ENCODE measurements at regions not wholly inside any gene's neighbourhood (a gene's known extent, or its start where the extent isn't known, plus 50 kb on each side); places are given as distances from the start of the nearest gene placed in this dataset.

- no peak for TF ChIP-seq CTCF (IDR thresholded peaks at IDR 0.05)
- Mint-ChIP-seq H3K36me3 (no peaks in the 10 kb centered on the region), H3K9me3 (peaks cover 0 to 2% (median 0%) of the 10 kb centered on the region in 7 donors), H3K27ac (no peak overlapping the region), H3K4me3 (no peak overlapping the region), H3K27me3 (ENCODE audit: low read depth in 3 of 3) (no peaks in the 10 kb centered on the region), H3K4me1 (no peaks in the 10 kb centered on the region)
- Histone ChIP-seq H4K20me1 (ENCODE audit: insufficient read depth, low read length) (no peaks in the 10 kb centered on the region), H3K4me3 (replicated peaks in 1 of 3; ENCODE audit: low read depth in 2 of 3, low read length in 3 of 3) (no peak overlapping the region), H3K4me2 (replicated peaks; ENCODE audit: extremely low read depth, low read length, poor library complexity, severe bottlenecking) (no peak overlapping the region), H3K36me3 (replicated peaks in 1 of 2; ENCODE audit: control insufficient read depth in 1 of 2, insufficient read depth in 2 of 2, low read length in 2 of 2) (no peaks in the 10 kb centered on the region), H2AFZ (ENCODE audit: insufficient read depth, low read depth, low read length, poor library complexity, severe bottlenecking) (no peak overlapping the region), H3K27ac (ENCODE audit: low read depth in 1 of 2, low read length in 2 of 2) (no peak overlapping the region), H3K27me3 (ENCODE audit: control insufficient read depth in 2 of 2, insufficient read depth in 2 of 2, low read length in 2 of 2) (no peaks in the 10 kb centered on the region), H3K79me2 (ENCODE audit: insufficient read depth, low read length) (no peaks in the 10 kb centered on the region), H3K9me3 (replicated peaks in 1 of 2; ENCODE audit: control insufficient read depth in 1 of 2, insufficient read depth in 1 of 2, low read length in 2 of 2) (no peaks in the 10 kb centered on the region), H3K4me1 (ENCODE audit: control insufficient read depth in 1 of 2, insufficient read depth in 2 of 2, low read length in 2 of 2) (no peaks in the 10 kb centered on the region), H3K9ac (ENCODE audit: insufficient read depth, low read length, poor library complexity, severe bottlenecking) (no peak overlapping the region)
- DNase-seq, result no peak
- intact Hi-C loops (cut with micrococcal nuclease), result no loop called here
- no CpG with 5 or more reads among the region's 1 CpG for WGBS (ENCODE audit: insufficient coverage)
These were observed 827.4 kb downstream of the SI start for GRCh38 chr3:164250923-164251322.

- no peak overlapping the region for H3K4me3 Mint-ChIP-seq
- H3K27ac Mint-ChIP-seq, result no peak overlapping the region
- H3K27me3 Mint-ChIP-seq (ENCODE audit: low read depth in 3 of 3), result peaks cover 0 to 2% (median 0%) of the 10 kb centered on the region in 3 donors
- H3K9me3 Mint-ChIP-seq, result peaks cover 0 to 3% (median 0%) of the 10 kb centered on the region in 7 donors
- Histone ChIP-seq H3K9ac (ENCODE audit: insufficient read depth, low read length, poor library complexity, severe bottlenecking) (no peak overlapping the region), H4K20me1 (ENCODE audit: insufficient read depth, low read length) (no peaks in the 10 kb centered on the region), H3K79me2 (ENCODE audit: insufficient read depth, low read length) (no peaks in the 10 kb centered on the region), H3K27ac (ENCODE audit: low read depth in 1 of 2, low read length in 2 of 2) (no peak overlapping the region), H3K9me3 (replicated peaks in 1 of 2; ENCODE audit: control insufficient read depth in 1 of 2, insufficient read depth in 1 of 2, low read length in 2 of 2) (no peaks in the 10 kb centered on the region), H3K27me3 (ENCODE audit: control insufficient read depth in 2 of 2, insufficient read depth in 2 of 2, low read length in 2 of 2) (no peaks in the 10 kb centered on the region), H3K36me3 (replicated peaks in 1 of 2; ENCODE audit: control insufficient read depth in 1 of 2, insufficient read depth in 2 of 2, low read length in 2 of 2) (no peaks in the 10 kb centered on the region), H3K4me3 (replicated peaks in 1 of 3; ENCODE audit: low read depth in 2 of 3, low read length in 3 of 3) (no peak overlapping the region), H3K4me2 (replicated peaks; ENCODE audit: extremely low read depth, low read length, poor library complexity, severe bottlenecking) (no peak overlapping the region), H3K4me1 (ENCODE audit: control insufficient read depth in 1 of 2, insufficient read depth in 2 of 2, low read length in 2 of 2) (no peaks in the 10 kb centered on the region), H2AFZ (ENCODE audit: insufficient read depth, low read depth, low read length, poor library complexity, severe bottlenecking) (no peak overlapping the region)
- TF ChIP-seq CTCF (IDR thresholded peaks at IDR 0.05), result no peak
- WGBS (ENCODE audit: insufficient coverage), result 100% methylated on average over 2 of the region's 3 CpGs
- H3K4me1 Mint-ChIP-seq, result no peaks in the 10 kb centered on the region
- intact Hi-C loops (cut with micrococcal nuclease), result no loop called here
- H3K36me3 Mint-ChIP-seq, result no peaks in the 10 kb centered on the region
- no peak for DNase-seq
These were observed 841.4 kb downstream of the SI start for GRCh38 chr3:164236851-164237250.

All from CD14-positive monocyte (primary cell).